Gastrocnemius medialis (tissue), 4 donors: ENCODE measurements at regions not wholly inside any gene's neighbourhood (a gene's known extent, or its start where the extent isn't known, plus 50 kb on each side); places are given as distances from the start of the nearest gene placed in this dataset.

Experiments
- ATAC-seq, 2 donors: fragments of 150-250 bp; one replicate each; pipeline ENCODE4 v1.9.1; 2016
- DNase-seq, 2 donors: peaks; one replicate each; pipeline ENCODE4 v3.0.0-alpha.2; 2019
- H3K27ac ChIP-seq, 4 donors: fragments of 200-600 bp; sonication (generic); 1 replicate in 1 of 4; 2 replicates in 3 of 4; pipeline ENCODE4 v1.5.1; 2016 to 2018; ENCODE audit warnings: mild to moderate bottlenecking in 2 of 4, moderate library complexity in 1 of 4
- H3K27me3 ChIP-seq, 3 donors: fragments of 200-600 bp; sonication (generic) in 2 of 3; 1 replicate in 1 of 3; 2 replicates in 2 of 3; pipeline versions ENCODE4 v1.5.1 to v1.6.0; 2016 to 2019; ENCODE audit warnings: mild to moderate bottlenecking in 1 of 3, moderate library complexity in 1 of 3
- H3K36me3 ChIP-seq, 2 donors: fragments of 200-600 bp; sonication (generic) in 1 of 2; one replicate each; pipeline ENCODE4 v1.5.1; 2017 to 2018
- H3K4me1 ChIP-seq, 2 donors: fragments of 200-600 bp; sonication (generic) in 1 of 2; one replicate each; pipeline ENCODE4 v1.5.1; 2016 to 2017; ENCODE audit warnings: mild to moderate bottlenecking in 2 of 2
- H3K4me3 ChIP-seq, 4 donors: fragments of 200-600 bp; sonication (generic) in 3 of 4; 1 replicate in 1 of 4; 2 replicates in 3 of 4; pipeline ENCODE4 v1.5.1; 2016 to 2019; ENCODE audit warnings: mild to moderate bottlenecking in 2 of 4
- H3K9me3 ChIP-seq, 3 donors: fragments of 200-600 bp; sonication (generic) in 2 of 3; 1 replicate in 1 of 3; 2 replicates in 2 of 3; pipeline ENCODE4 v1.5.1; 2016 to 2019
- POLR2A ChIP-seq, 2 donors: fragments of 450-650 bp; IDR thresholded peaks; one replicate each; pipeline ENCODE4 v1.6.1; 2017; ENCODE audit warnings: antibody characterized with exemption in 2 of 2, mild to moderate bottlenecking in 2 of 2, moderate library complexity in 2 of 2
- in situ Hi-C, 4 donors: fragments of 200-750 bp; cut with MboI; loops; one replicate each; pipeline versions ENCODE4 v1.15.0 to v1.8.0; 2017; ENCODE audit warnings: low sequenced_read_pairs in 4 of 4
- intact Hi-C: fragments of 100-400 bp; cut with DNase I; formaldehyde crosslinking; loops from one replicate; pipeline ENCODE4 v1.15.1; 2023; ENCODE audit warnings: low total_unique reads
- TF ChIP-seq, protein P1 (sequence below), 5 experiments: fragments of 450-650 bp in 3 of 5; fragments of 200-600 bp in 2 of 5; sonication (generic) in 2 of 5; IDR thresholded peaks in 4 of 5; conservative IDR thresholded peaks in 1 of 5; 1 replicate in 4 of 5; 2 replicates in 1 of 5; pipeline ENCODE4 v1.5.1; 2016 to 2019; ENCODE audit warnings: antibody characterized with exemption in 5 of 5, mild to moderate bottlenecking in 3 of 5, moderate library complexity in 3 of 5

DNA sequence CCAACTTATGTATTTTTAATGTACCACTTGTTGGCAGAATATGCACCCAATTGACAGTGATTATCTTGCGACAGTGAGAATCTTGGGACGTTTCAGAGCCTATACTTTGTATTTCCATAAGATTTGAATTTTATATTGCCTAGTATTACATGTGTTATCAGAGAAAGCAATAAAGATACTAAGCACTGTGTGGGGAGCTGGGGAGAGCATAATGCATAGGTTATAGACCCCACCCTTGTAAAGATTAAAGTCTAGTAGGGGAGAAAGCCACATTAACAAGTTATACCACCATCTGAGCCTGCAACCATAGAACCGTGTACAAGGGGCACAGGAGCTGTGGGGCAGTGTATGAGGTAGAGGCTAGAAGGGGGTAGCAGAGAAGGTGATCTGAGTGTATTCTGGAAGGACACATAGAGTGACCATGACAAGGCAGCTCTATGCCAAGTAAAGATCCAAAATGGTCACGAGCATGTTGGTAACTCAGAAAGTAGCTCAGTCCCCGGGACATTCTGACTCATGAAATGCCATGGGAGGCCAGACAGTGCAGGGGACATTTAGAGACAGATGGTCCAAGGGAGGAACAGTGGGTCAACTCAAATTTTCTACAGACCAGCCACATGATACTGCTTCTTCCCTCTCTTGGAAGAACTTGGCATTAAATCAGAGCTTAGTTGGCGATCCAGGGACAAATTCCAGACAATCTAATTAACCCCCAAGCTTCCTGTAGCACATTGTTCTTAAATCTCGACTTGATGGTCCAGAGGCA, 84.5 kb downstream of the ADRA2A start:
- no peak overlapping the region for H3K4me3 ChIP-seq
- peaks cover 0 to 6% (median 4%) of the 10 kb centered on the region in 3 donors for H3K27me3 ChIP-seq
- H3K9me3 ChIP-seq = no peaks in the 10 kb centered on the region
- no peaks in the 10 kb centered on the region for H3K36me3 ChIP-seq
- no peaks in the 10 kb centered on the region for H3K4me1 ChIP-seq
- in situ Hi-C loops = no loop called here
- DNase-seq (no peak), ATAC-seq (no peak)
- H3K27ac ChIP-seq = no peak overlapping the region
- TF ChIP-seq, protein P1, sequence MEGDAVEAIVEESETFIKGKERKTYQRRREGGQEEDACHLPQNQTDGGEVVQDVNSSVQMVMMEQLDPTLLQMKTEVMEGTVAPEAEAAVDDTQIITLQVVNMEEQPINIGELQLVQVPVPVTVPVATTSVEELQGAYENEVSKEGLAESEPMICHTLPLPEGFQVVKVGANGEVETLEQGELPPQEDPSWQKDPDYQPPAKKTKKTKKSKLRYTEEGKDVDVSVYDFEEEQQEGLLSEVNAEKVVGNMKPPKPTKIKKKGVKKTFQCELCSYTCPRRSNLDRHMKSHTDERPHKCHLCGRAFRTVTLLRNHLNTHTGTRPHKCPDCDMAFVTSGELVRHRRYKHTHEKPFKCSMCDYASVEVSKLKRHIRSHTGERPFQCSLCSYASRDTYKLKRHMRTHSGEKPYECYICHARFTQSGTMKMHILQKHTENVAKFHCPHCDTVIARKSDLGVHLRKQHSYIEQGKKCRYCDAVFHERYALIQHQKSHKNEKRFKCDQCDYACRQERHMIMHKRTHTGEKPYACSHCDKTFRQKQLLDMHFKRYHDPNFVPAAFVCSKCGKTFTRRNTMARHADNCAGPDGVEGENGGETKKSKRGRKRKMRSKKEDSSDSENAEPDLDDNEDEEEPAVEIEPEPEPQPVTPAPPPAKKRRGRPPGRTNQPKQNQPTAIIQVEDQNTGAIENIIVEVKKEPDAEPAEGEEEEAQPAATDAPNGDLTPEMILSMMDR (IDR thresholded peaks at IDR 0.05 in 4 of 5, conservative IDR thresholded peaks at IDR 0.05 in 1 of 5) = no peak
- no peak for TF ChIP-seq POLR2A (IDR thresholded peaks at IDR 0.05)
- intact Hi-C loops = no loop called here

DNA sequence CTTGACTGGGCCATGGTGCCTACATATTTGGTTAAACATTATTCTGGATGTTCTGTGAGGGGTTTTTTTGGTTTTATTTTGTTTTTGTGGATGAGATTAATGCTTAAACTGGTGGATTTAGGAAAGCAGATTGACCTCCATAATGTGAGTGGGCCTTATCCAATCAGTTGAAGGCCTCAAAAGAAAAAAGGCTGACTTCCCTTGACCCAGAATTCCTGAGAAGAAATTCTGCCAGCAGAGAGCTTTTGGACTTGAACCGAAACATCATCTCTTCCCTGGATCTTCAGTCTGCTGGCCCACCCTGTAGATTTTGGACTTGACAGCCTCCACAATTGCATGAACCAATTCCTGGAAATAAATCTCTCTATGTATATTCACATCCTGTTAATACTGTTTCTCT, 94.4 kb downstream of the ADRA2A start:
- no peak overlapping the region for H3K27ac ChIP-seq
- no peaks in the 10 kb centered on the region for H3K36me3 ChIP-seq
- intact Hi-C loops (no loop called here), in situ Hi-C loops (no loop called here)
- no peaks in the 10 kb centered on the region for H3K27me3 ChIP-seq
- H3K9me3 ChIP-seq = no peaks in the 10 kb centered on the region
- DNase-seq (no peak), ATAC-seq (no peak)
- H3K4me1 ChIP-seq = no peaks in the 10 kb centered on the region
- TF ChIP-seq, protein P1 (IDR thresholded peaks at IDR 0.05 in 4 of 5, conservative IDR thresholded peaks at IDR 0.05 in 1 of 5) = no peak
- TF ChIP-seq POLR2A (IDR thresholded peaks at IDR 0.05) = no peak
- no peak overlapping the region for H3K4me3 ChIP-seq

DNA sequence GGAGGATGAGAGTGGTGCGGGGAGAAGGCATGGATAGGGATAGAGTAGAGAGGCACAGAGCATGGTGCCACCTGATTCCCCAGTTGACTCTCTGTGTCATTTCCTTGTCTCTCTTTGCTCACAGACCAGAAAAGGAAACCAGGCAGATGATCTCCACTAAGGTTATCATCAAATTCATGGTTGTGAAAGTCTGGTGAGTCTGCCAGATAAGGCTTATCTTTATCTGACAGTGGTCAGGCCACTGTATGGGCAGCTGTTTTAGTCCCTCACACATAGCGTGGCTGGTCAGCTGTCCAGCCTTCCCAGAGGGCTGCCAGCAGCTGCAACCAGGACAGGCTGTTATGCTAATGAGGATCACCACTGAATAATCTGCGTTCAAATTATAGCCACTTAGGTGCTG, 99.0 kb downstream of the ADRA2A start:
- intact Hi-C loops (no loop called here), in situ Hi-C loops (no loop called here)
- no peak overlapping the region for H3K27ac ChIP-seq
- no peak for TF ChIP-seq POLR2A (IDR thresholded peaks at IDR 0.05)
- TF ChIP-seq, protein P1 (IDR thresholded peaks at IDR 0.05 in 4 of 5, conservative IDR thresholded peaks at IDR 0.05 in 1 of 5) = no peak
- no peak overlapping the region for H3K4me3 ChIP-seq
- H3K9me3 ChIP-seq = no peaks in the 10 kb centered on the region
- peaks cover 0 to 4% (median 0%) of the 10 kb centered on the region in 3 donors for H3K27me3 ChIP-seq
- no peaks in the 10 kb centered on the region for H3K36me3 ChIP-seq
- DNase-seq = no peak
- no peak for ATAC-seq
- no peaks in the 10 kb centered on the region for H3K4me1 ChIP-seq

DNA sequence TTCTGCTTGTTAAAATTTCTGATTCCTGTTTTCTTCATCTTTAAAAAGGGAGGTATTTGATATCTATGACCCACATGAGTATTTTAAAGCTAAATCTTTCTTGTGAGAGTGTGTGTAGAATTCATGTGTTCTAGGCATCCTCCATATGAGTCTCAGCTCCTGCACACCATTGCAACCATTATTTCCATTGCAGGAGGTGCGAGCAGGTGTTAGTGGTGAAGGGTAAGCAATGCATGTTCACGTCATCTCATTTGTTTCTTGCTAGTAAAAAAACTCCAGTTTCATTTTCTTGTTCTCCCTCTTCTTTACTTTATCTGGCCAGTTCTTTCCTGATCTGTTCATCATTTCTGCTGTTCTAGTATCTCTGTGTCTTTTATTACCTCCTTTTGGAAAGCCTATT, 100.5 kb downstream of the ADRA2A start:
- Histone ChIP-seq H3K27me3 (peaks cover 0 to 4% (median 0%) of the 10 kb centered on the region in 3 donors), H3K36me3 (no peaks in the 10 kb centered on the region), H3K4me3 (no peak overlapping the region), H3K9me3 (no peaks in the 10 kb centered on the region), H3K27ac (no peak overlapping the region), H3K4me1 (no peaks in the 10 kb centered on the region)
- DNase-seq (no peak), ATAC-seq (no peak)
- intact Hi-C loops = no loop called here
- TF ChIP-seq POLR2A (IDR thresholded peaks at IDR 0.05) = no peak
- in situ Hi-C loops = no loop called here

DNA sequence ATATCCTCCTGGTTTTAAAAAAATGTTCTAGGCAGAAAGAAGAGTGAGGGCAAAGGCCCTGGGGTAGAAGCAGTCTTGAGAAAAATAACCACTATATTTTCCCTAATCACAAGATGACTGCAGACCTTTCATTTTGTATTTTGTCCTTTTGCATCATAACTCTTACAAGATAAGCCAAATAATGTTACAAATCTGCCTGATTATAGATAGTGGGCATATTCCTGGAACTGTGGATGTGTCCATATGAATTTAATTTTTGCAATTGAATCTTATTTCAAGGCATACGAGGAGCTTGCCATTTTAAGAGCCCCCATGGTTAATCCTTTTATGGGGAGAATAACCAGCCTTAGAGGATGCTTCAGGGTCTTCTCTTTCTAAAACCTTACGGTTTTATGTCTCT, 102.7 kb downstream of the ADRA2A start:
- DNase-seq (no peak), ATAC-seq (no peak)
- Histone ChIP-seq H3K27ac (no peak overlapping the region), H3K27me3 (peaks cover 0 to 4% (median 0%) of the 10 kb centered on the region in 3 donors), H3K36me3 (no peaks in the 10 kb centered on the region), H3K4me3 (no peak overlapping the region), H3K9me3 (no peaks in the 10 kb centered on the region), H3K4me1 (peaks cover 0 to 7% of the 10 kb centered on the region in 2 donors)
- no peak for TF ChIP-seq POLR2A (IDR thresholded peaks at IDR 0.05)
- TF ChIP-seq, protein P1 (IDR thresholded peaks at IDR 0.05 in 4 of 5, conservative IDR thresholded peaks at IDR 0.05 in 1 of 5) = no peak
- intact Hi-C loops (no loop called here), in situ Hi-C loops (no loop called here)
